ENCODE measurements at regions not wholly inside any gene's neighbourhood (a gene's known extent, or its start where the extent isn't known, plus 50 kb on each side); places are given as distances from the start of the nearest gene placed in this dataset.

GRCh38 chr1:81607924-81608323, 192.8 kb upstream of the ADGRL2 start:
- no peaks in the 10 kb centered on the region for H3K27me3 Mint-ChIP-seq (ENCODE audit: unreplicated experiment)
- no peak for TF ChIP-seq CTCF (IDR thresholded peaks at IDR 0.05; ENCODE audit: unreplicated experiment)
- no peak for DNase-seq
- no peak overlapping the region for H3K27ac Mint-ChIP-seq (ENCODE audit: unreplicated experiment)
- no TSS peak for BruUV-seq (replicated peaks)
- CTCF ChIA-PET: no interaction called here
- no peaks in the 10 kb centered on the region for H3K36me3 Mint-ChIP-seq (ENCODE audit: insufficient read depth, unreplicated experiment)
- no peak overlapping the region for H3K4me3 Mint-ChIP-seq (ENCODE audit: low read depth, unreplicated experiment)
- intact Hi-C loops (cut with micrococcal nuclease; ENCODE audit: unreplicated experiment): no loop called here
- H3K4me1 Mint-ChIP-seq (ENCODE audit: low read depth, unreplicated experiment): peaks cover 7% of the 10 kb centered on the region
- H3K9me3 Mint-ChIP-seq (ENCODE audit: low read depth, unreplicated experiment): no peaks in the 10 kb centered on the region

GRCh38 chr1:81607086-81607485, 193.6 kb upstream of the ADGRL2 start:
- Mint-ChIP-seq H3K4me1 (ENCODE audit: low read depth, unreplicated experiment) (peaks cover 7% of the 10 kb centered on the region), H3K9me3 (ENCODE audit: low read depth, unreplicated experiment) (no peaks in the 10 kb centered on the region), H3K36me3 (ENCODE audit: insufficient read depth, unreplicated experiment) (no peaks in the 10 kb centered on the region), H3K27me3 (ENCODE audit: unreplicated experiment) (no peaks in the 10 kb centered on the region), H3K4me3 (ENCODE audit: low read depth, unreplicated experiment) (no peak overlapping the region), H3K27ac (ENCODE audit: unreplicated experiment) (no peak overlapping the region)
- CTCF ChIA-PET: no interaction called here
- no peak for DNase-seq
- BruUV-seq (replicated peaks): no TSS peak
- intact Hi-C loops (cut with micrococcal nuclease; ENCODE audit: unreplicated experiment): no loop called here
- no peak for TF ChIP-seq CTCF (IDR thresholded peaks at IDR 0.05; ENCODE audit: unreplicated experiment)

GRCh38 chr1:81606656-81607055, 194.1 kb upstream of the ADGRL2 start:
- DNase-seq: no peak
- TF ChIP-seq CTCF (IDR thresholded peaks at IDR 0.05; ENCODE audit: unreplicated experiment): no peak
- no peak overlapping the region for H3K27ac Mint-ChIP-seq (ENCODE audit: unreplicated experiment)
- no peak overlapping the region for H3K4me3 Mint-ChIP-seq (ENCODE audit: low read depth, unreplicated experiment)
- intact Hi-C loops (cut with micrococcal nuclease; ENCODE audit: unreplicated experiment): no loop called here
- no peaks in the 10 kb centered on the region for H3K9me3 Mint-ChIP-seq (ENCODE audit: low read depth, unreplicated experiment)
- BruUV-seq (replicated peaks): no TSS peak
- H3K4me1 Mint-ChIP-seq (ENCODE audit: low read depth, unreplicated experiment): peaks cover 7% of the 10 kb centered on the region
- CTCF ChIA-PET: no interaction called here
- H3K36me3 Mint-ChIP-seq (ENCODE audit: insufficient read depth, unreplicated experiment): no peaks in the 10 kb centered on the region
- H3K27me3 Mint-ChIP-seq (ENCODE audit: unreplicated experiment): no peaks in the 10 kb centered on the region

GRCh38 chr1:81605023-81605422, 195.7 kb upstream of the ADGRL2 start:
- TF ChIP-seq CTCF (IDR thresholded peaks at IDR 0.05; ENCODE audit: unreplicated experiment): no peak
- H3K27ac Mint-ChIP-seq (ENCODE audit: unreplicated experiment): no peak overlapping the region
- no peaks in the 10 kb centered on the region for H3K9me3 Mint-ChIP-seq (ENCODE audit: low read depth, unreplicated experiment)
- no peak for DNase-seq
- no peaks in the 10 kb centered on the region for H3K36me3 Mint-ChIP-seq (ENCODE audit: insufficient read depth, unreplicated experiment)
- no peak overlapping the region for H3K4me3 Mint-ChIP-seq (ENCODE audit: low read depth, unreplicated experiment)
- intact Hi-C loops (cut with micrococcal nuclease; ENCODE audit: unreplicated experiment): no loop called here
- H3K4me1 Mint-ChIP-seq (ENCODE audit: low read depth, unreplicated experiment): peaks cover 7% of the 10 kb centered on the region
- no TSS peak for BruUV-seq (replicated peaks)
- CTCF ChIA-PET: no interaction called here
- no peaks in the 10 kb centered on the region for H3K27me3 Mint-ChIP-seq (ENCODE audit: unreplicated experiment)
